ENCODE measurements at regions not wholly inside any gene's neighbourhood (a gene's known extent, or its start where the extent isn't known, plus 50 kb on each side); places are given as distances from the start of the nearest gene placed in this dataset.

GRCh38 chr11:92768121-92768840 lies 201.2 kb upstream of the MTNR1B start:
- Histone ChIP-seq H3K27me3 (ENCODE audit: control insufficient read depth, insufficient read depth, low read length) (no peaks in the 10 kb centered on the region), H3K27ac (ENCODE audit: low read length) (no peak overlapping the region), H3K4me1 (ENCODE audit: control insufficient read depth, insufficient read depth, low read length) (no peaks in the 10 kb centered on the region), H3K36me3 (ENCODE audit: control insufficient read depth, insufficient read depth, low read length) (no peaks in the 10 kb centered on the region), H3K9me3 (ENCODE audit: control insufficient read depth, insufficient read depth, low read depth, low read length) (no peaks in the 10 kb centered on the region), H3K4me3 (ENCODE audit: low read depth in 2 of 2, low read length in 2 of 2) (no peak overlapping the region)
- ChIA-PET POLR2A (no interaction called here), CTCF (no interaction called here)
- intact Hi-C loops (cut with micrococcal nuclease; ENCODE audit: unreplicated experiment) (no loop called here), in situ Hi-C loops (cut with HindIII; ENCODE audit: low pct_unique_long_range_greater_than_20kb, low sequenced_read_pairs) (no loop called here)
- TF ChIP-seq POLR2AphosphoS5 (IDR thresholded peaks at IDR 0.05; ENCODE audit: low read depth, low read length) (no peak), TCF7L2 (IDR thresholded peaks at IDR 0.05; ENCODE audit: low read depth, low read length) (no peak), CTCF (IDR thresholded peaks at IDR 0.05) (no peak), REST (IDR thresholded peaks at IDR 0.05; ENCODE audit: insufficient read depth in 1 of 2, low read depth in 2 of 2, low read length in 1 of 2) (no peak), SIN3A (IDR thresholded peaks at IDR 0.05; ENCODE audit: borderline replicate concordance, insufficient read depth, low read depth, low read length) (no peak)
- BruUV-seq (replicated peaks) = no TSS peak
- ATAC-seq = no peak
- no peak for DNase-seq (ENCODE audit: low read depth, low spot score)

- POLR2A ChIA-PET = no interaction called here
- intact Hi-C loops (cut with micrococcal nuclease; ENCODE audit: unreplicated experiment) (no loop called here), in situ Hi-C loops (cut with HindIII; ENCODE audit: low pct_unique_long_range_greater_than_20kb, low sequenced_read_pairs) (no loop called here)
- H3K36me3 ChIP-seq (ENCODE audit: control insufficient read depth, insufficient read depth, low read length) = no peaks in the 10 kb centered on the region
- H3K4me1 ChIP-seq (ENCODE audit: control insufficient read depth, insufficient read depth, low read length) = no peaks in the 10 kb centered on the region
- no peak overlapping the region for H3K4me3 ChIP-seq (ENCODE audit: low read depth in 2 of 2, low read length in 2 of 2)
- DNase-seq (ENCODE audit: low read depth, low spot score) = no peak
- TF ChIP-seq REST (IDR thresholded peaks at IDR 0.05; ENCODE audit: insufficient read depth in 1 of 2, low read depth in 2 of 2, low read length in 1 of 2) (no peak), POLR2AphosphoS5 (IDR thresholded peaks at IDR 0.05; ENCODE audit: low read depth, low read length) (no peak), TCF7L2 (IDR thresholded peaks at IDR 0.05; ENCODE audit: low read depth, low read length) (no peak), CTCF (IDR thresholded peaks at IDR 0.05) (no peak), SIN3A (IDR thresholded peaks at IDR 0.05; ENCODE audit: borderline replicate concordance, insufficient read depth, low read depth, low read length) (no peak)
- CTCF ChIA-PET = no interaction called here
- no peaks in the 10 kb centered on the region for H3K27me3 ChIP-seq (ENCODE audit: control insufficient read depth, insufficient read depth, low read length)
- no peak overlapping the region for H3K27ac ChIP-seq (ENCODE audit: low read length)
- BruUV-seq (replicated peaks) = no TSS peak
- H3K9me3 ChIP-seq (ENCODE audit: control insufficient read depth, insufficient read depth, low read depth, low read length) = no peaks in the 10 kb centered on the region
- ATAC-seq = no peak
These were observed 200.3 kb upstream of the MTNR1B start for GRCh38 chr11:92769112-92769511.

All from Panc1 (cell line).